ENCODE measurements at regions not wholly inside any gene's neighbourhood (a gene's known extent, or its start where the extent isn't known, plus 50 kb on each side); places are given as distances from the start of the nearest gene placed in this dataset.
"Not testable (repeated sequence)": the region's sequence is repeated elsewhere in the genome, so short reads cannot be mapped to it uniquely, and the experiment has no call there.

- Histone ChIP-seq H3K9me2 (ENCODE audit: insufficient read depth, low read length) (no peaks in the 10 kb centered on the region), H3K36me3 (ENCODE audit: insufficient read depth, low read length) (no peaks in the 10 kb centered on the region), H4K20me1 (ENCODE audit: insufficient read depth, low read length) (no peaks in the 10 kb centered on the region), H3K4me2 (ENCODE audit: low read length) (no peak overlapping the region), H2AFZ (ENCODE audit: low read length) (no peak overlapping the region), H3K4me1 (ENCODE audit: insufficient read depth, low read length, poor library complexity, severe bottlenecking) (no peaks in the 10 kb centered on the region), H3K27ac (ENCODE audit: low read depth, low read length, poor library complexity, severe bottlenecking) (no peak overlapping the region), H3K79me2 (ENCODE audit: insufficient read depth, low read depth, low read length) (no peaks in the 10 kb centered on the region), H3K4me3 (ENCODE audit: low read depth, low read length, poor library complexity, severe bottlenecking) (no peak overlapping the region), H3K9me3 (ENCODE audit: low read length) (no peaks in the 10 kb centered on the region)
- ChIA-PET POLR2A (no interaction called here), CTCF (ENCODE audit: unreplicated experiment) (no interaction called here)
- no peak for TF ChIP-seq CTCF (conservative IDR thresholded peaks at IDR 0.05; ENCODE audit: low read length)
- no peak for TF ChIP-seq EZH2phosphoT487 (IDR thresholded peaks at IDR 0.05; ENCODE audit: borderline replicate concordance, low read depth, low read length)
- DNase-seq (ENCODE audit: low spot score) = no peak
- intact Hi-C loops (cut with micrococcal nuclease; ENCODE audit: unreplicated experiment) = no loop called here
- BruUV-seq (replicated peaks) = no TSS peak
These were observed 88.9 kb upstream of the ECI2 start for GRCh38 chr6:4224067-4224978.

- DNase-seq (ENCODE audit: low spot score) = no peak
- no peak overlapping the region for H2AFZ ChIP-seq (ENCODE audit: low read length)
- TF ChIP-seq EZH2phosphoT487 (IDR thresholded peaks at IDR 0.05; ENCODE audit: borderline replicate concordance, low read depth, low read length) = no peak
- TF ChIP-seq CTCF (conservative IDR thresholded peaks at IDR 0.05; ENCODE audit: low read length) = no peak
- H3K36me3 ChIP-seq (ENCODE audit: insufficient read depth, low read length) = no peaks in the 10 kb centered on the region
- H3K4me2 ChIP-seq (ENCODE audit: low read length) = no peak overlapping the region
- ChIA-PET CTCF (ENCODE audit: unreplicated experiment) (no interaction called here), POLR2A (no interaction called here)
- H3K4me1 ChIP-seq (ENCODE audit: insufficient read depth, low read length, poor library complexity, severe bottlenecking) = no peaks in the 10 kb centered on the region
- no peaks in the 10 kb centered on the region for H3K9me3 ChIP-seq (ENCODE audit: low read length)
- intact Hi-C loops (cut with micrococcal nuclease; ENCODE audit: unreplicated experiment) = no loop called here
- BruUV-seq (replicated peaks) = no TSS peak
- no peaks in the 10 kb centered on the region for H3K79me2 ChIP-seq (ENCODE audit: insufficient read depth, low read depth, low read length)
- no peak overlapping the region for H3K4me3 ChIP-seq (ENCODE audit: low read depth, low read length, poor library complexity, severe bottlenecking)
- H3K9me2 ChIP-seq (ENCODE audit: insufficient read depth, low read length) = no peaks in the 10 kb centered on the region
- H4K20me1 ChIP-seq (ENCODE audit: insufficient read depth, low read length) = no peaks in the 10 kb centered on the region
- H3K27ac ChIP-seq (ENCODE audit: low read depth, low read length, poor library complexity, severe bottlenecking) = no peak overlapping the region
These were observed 85.2 kb upstream of the ECI2 start for GRCh38 chr6:4220558-4220957.

GRCh38 chr6:4218619-4219317, 83.4 kb upstream of the ECI2 start:
- H3K27ac ChIP-seq (ENCODE audit: low read depth, low read length, poor library complexity, severe bottlenecking); H2AFZ ChIP-seq (ENCODE audit: low read length); H4K20me1 ChIP-seq (ENCODE audit: insufficient read depth, low read length); H3K4me3 ChIP-seq (ENCODE audit: low read depth, low read length, poor library complexity, severe bottlenecking); H3K9me3 ChIP-seq (ENCODE audit: low read length); DNase-seq (ENCODE audit: low spot score); H3K9me2 ChIP-seq (ENCODE audit: insufficient read depth, low read length); H3K36me3 ChIP-seq (ENCODE audit: insufficient read depth, low read length); H3K4me1 ChIP-seq (ENCODE audit: insufficient read depth, low read length, poor library complexity, severe bottlenecking); intact Hi-C loops (cut with micrococcal nuclease; ENCODE audit: unreplicated experiment); POLR2A ChIA-PET; H3K4me2 ChIP-seq (ENCODE audit: low read length); H3K79me2 ChIP-seq (ENCODE audit: insufficient read depth, low read depth, low read length); BruUV-seq (replicated peaks); CTCF ChIA-PET (ENCODE audit: unreplicated experiment): not testable (repeated sequence)
